ENCODE measurements at regions not wholly inside any gene's neighbourhood (a gene's known extent, or its start where the extent isn't known, plus 50 kb on each side); places are given as distances from the start of the nearest gene placed in this dataset.

- H3K36me3 Mint-ChIP-seq = no peaks in the 10 kb centered on the region
- DNase-seq (ENCODE audit: low spot score in 2 of 2) (no peak), ATAC-seq (no peak)
- no peak overlapping the region for H3K4me3 Mint-ChIP-seq
- no peak overlapping the region for H3K27ac Mint-ChIP-seq
- H3K4me1 Mint-ChIP-seq = peaks cover 9% of the 10 kb centered on the region
- H3K9me3 Mint-ChIP-seq = peaks cover 5% of the 10 kb centered on the region
These were observed 193.6 kb downstream of the DRD1 start for GRCh38 chr5:175250426-175250825.

DNA sequence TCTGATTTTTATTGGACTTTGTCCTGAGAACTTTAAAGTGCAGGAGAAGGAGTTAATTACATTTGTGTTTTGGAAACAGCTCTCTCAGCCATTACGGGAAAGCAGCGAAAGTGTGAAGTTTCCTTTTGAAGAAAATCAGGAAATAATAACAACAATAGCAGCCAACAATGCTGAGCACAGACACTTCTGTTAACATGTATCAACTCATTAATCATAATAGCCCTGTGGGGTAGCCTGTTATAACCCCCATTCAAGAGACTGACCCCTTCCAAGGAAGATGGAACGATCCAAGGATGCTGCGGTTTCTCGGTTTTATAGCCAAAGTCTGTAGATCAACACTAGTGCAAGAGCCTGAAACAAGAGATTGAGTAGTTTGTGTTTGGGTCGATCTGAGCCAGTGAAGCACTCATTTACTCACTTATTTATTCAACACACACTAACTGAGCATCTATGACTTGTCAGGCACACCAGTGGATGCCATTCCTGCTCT lies 195.5 kb downstream of the DRD1 start:
- DNase-seq (ENCODE audit: low spot score in 2 of 2) = no peak
- peaks cover 9% of the 10 kb centered on the region for H3K4me1 Mint-ChIP-seq
- ATAC-seq = no peak
- peaks cover 5% of the 10 kb centered on the region for H3K9me3 Mint-ChIP-seq
- no peaks in the 10 kb centered on the region for H3K36me3 Mint-ChIP-seq
- no peak overlapping the region for H3K27ac Mint-ChIP-seq
- no peak overlapping the region for H3K4me3 Mint-ChIP-seq

DNA sequence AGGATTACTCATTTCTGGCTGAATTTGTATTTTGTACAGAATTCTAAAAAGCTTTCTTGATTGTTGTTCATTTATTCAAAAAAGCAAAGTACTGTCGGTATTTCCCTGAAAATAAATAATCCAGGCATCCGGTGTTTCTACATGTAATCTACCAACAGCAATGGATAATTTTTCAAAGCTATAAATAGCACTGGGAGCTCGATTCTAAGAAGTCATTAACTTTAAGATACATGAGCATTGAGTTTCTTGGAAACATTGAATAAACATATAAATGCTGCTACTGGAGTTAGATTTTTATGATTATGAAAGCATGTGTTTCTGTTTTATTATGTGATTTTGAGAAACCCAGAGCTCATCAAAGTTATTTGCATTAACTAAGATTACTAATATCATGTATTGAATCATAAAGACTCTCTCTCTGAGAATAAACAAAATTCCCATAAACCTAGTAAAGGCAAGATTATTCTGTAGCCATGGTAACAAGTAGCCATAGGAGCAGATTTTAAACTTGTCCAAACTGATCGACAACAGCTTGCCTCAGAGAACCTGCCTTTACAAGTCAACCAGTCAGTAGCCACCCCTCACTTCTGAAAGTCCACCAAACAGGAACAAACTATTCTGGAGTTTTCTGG lies 197.0 kb downstream of the DRD1 start:
- no peaks in the 10 kb centered on the region for H3K36me3 Mint-ChIP-seq
- peaks cover 5% of the 10 kb centered on the region for H3K9me3 Mint-ChIP-seq
- H3K4me1 Mint-ChIP-seq = peaks cover 9% of the 10 kb centered on the region
- no peak for ATAC-seq
- no peak for DNase-seq (ENCODE audit: low spot score in 2 of 2)
- no peak overlapping the region for H3K27ac Mint-ChIP-seq
- no peak overlapping the region for H3K4me3 Mint-ChIP-seq

GRCh38 chr5:175246242-175246888 lies 197.6 kb downstream of the DRD1 start:
- Mint-ChIP-seq H3K4me3 (no peak overlapping the region), H3K9me3 (peaks cover 5% of the 10 kb centered on the region), H3K4me1 (peaks cover 9% of the 10 kb centered on the region), H3K36me3 (no peaks in the 10 kb centered on the region), H3K27ac (no peak overlapping the region)
- DNase-seq (ENCODE audit: low spot score in 2 of 2) (peak in 1 of 2 donors; percentile 51), ATAC-seq (peak; percentile 77)

DNA sequence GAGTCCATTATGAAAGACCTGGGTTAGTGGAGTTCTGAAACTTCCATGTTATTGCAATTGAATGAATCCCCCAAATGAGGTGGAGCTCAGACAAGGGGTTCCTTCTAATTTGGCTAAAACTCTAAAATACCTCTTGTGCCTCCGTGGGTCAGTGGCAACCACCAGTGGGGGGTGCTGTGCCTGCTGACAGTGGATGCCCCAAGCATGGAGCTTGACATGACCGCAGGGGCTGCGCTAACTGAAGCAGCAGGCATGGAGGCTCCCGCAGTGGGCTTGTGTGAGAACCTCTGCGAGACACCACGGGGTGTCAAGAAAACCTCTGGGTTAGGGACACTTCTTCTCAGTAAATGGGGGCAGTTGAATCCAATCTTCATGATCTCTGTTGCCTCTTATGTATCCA lies 200.5 kb downstream of the DRD1 start:
- Mint-ChIP-seq H3K36me3 (no peaks in the 10 kb centered on the region), H3K4me1 (peaks cover 9% of the 10 kb centered on the region), H3K4me3 (no peak overlapping the region), H3K9me3 (peaks cover 5% of the 10 kb centered on the region), H3K27ac (no peak overlapping the region)
- DNase-seq (ENCODE audit: low spot score in 2 of 2) = no peak
- ATAC-seq = no peak

DNA sequence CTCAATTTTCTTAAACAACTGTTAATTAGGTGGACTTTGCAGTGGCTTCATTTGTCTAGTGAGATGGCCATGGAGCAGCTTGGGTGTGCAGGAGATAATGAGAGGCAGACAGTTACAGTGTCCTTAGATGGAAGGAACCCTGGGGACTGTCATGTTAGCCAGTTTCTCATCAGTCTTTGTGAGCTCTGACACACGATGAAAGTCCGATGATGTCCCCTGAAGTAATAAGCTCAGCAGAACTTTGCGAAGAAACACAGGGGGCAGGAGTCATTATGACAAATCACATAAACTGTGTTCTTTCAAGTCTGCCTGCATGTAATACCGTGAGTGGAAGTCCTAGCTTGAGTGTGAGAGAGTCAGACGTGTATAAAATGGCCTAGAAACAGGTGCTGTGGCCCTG lies 201.8 kb downstream of the DRD1 start:
- no peak for DNase-seq (ENCODE audit: low spot score in 2 of 2)
- Mint-ChIP-seq H3K27ac (no peak overlapping the region), H3K9me3 (peaks cover 5% of the 10 kb centered on the region), H3K36me3 (no peaks in the 10 kb centered on the region), H3K4me1 (peaks cover 9% of the 10 kb centered on the region), H3K4me3 (no peak overlapping the region)
- no peak for ATAC-seq

DNA sequence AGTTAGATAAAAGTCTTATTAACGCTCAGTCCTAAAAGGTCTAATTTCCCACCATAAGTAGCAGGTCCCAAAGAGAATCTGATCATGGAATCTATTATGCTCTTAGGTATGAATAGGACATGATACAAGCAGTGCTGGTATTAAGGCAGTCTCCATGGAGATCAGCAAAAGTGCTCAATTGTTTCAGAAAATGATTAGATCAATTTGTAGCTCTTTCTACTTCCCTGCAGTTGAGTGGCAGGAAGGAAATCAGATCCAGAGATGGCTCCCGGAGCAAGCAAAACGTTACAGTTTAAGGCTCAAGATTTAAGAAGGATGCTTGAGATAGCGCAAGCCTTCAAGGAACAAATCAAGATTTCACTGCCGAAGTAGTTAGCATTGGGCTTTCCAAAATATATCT lies 205.7 kb downstream of the DRD1 start:
- Mint-ChIP-seq H3K9me3 (no peaks in the 10 kb centered on the region), H3K36me3 (no peaks in the 10 kb centered on the region), H3K27ac (no peak overlapping the region), H3K4me3 (no peak overlapping the region), H3K4me1 (no peaks in the 10 kb centered on the region)
- no peak for DNase-seq (ENCODE audit: low spot score in 2 of 2)
- ATAC-seq = no peak

DNA sequence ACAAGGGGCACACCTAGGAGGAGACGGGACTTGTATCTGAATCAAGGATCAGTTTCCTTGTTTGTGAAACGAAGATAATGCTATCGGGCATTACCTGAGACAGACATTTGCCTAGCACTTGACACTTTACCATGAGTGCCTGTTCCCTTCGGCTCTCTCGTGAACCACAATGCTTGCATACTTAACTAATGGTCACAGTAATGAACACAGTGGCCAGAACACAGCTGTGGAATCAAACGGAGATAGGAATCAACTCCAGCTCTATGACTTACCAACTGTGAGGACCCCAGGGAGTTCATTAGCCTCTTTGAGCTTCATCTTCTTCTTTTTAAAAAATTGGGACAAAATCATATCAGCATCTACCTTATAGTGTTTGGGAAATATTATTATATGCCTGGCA lies 207.8 kb downstream of the DRD1 start:
- Mint-ChIP-seq H3K4me1 (no peaks in the 10 kb centered on the region), H3K27ac (no peak overlapping the region), H3K36me3 (no peaks in the 10 kb centered on the region), H3K4me3 (no peak overlapping the region), H3K9me3 (no peaks in the 10 kb centered on the region)
- no peak for ATAC-seq
- DNase-seq (ENCODE audit: low spot score in 2 of 2) = no peak

DNA sequence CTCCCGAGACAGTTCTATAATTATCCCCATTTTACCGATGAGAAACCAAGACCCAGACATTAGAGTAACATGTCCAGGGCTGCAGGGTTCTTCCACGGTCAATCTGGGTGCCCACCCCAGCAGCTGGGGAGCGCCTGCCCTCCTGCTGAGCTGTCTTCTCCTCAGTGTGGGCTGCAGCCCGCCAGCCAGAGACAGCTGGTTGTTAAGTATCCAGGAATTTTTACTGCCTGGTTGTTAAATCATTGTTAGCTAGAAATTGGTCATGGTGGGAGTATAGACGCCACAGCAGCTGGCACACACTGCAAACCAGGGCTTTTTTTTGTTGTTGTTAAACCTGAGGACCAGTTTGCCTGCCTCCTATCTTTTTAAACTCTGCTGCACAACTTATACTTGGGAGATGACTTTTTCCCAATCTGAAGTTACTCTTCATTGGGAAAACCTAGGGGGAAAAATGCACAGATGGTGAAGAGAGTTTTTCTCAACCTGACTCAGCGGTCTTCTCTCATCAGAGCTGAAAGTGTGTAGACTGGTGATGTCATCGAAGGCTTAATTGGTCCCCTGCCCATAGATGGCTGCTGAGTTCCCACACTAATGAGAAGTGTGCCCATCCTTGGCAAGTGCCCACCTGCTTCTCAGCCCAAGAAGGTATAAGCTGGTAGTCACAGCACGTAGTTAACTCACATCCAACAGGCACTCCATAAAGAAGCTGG lies 208.6 kb downstream of the DRD1 start:
- H3K4me1 Mint-ChIP-seq = no peaks in the 10 kb centered on the region
- no peak for ATAC-seq
- no peaks in the 10 kb centered on the region for H3K36me3 Mint-ChIP-seq
- DNase-seq (ENCODE audit: low spot score in 2 of 2) = no peak
- H3K4me3 Mint-ChIP-seq = no peak overlapping the region
- no peaks in the 10 kb centered on the region for H3K9me3 Mint-ChIP-seq
- no peak overlapping the region for H3K27ac Mint-ChIP-seq

- Mint-ChIP-seq H3K9me3 (peaks cover 2% of the 10 kb centered on the region), H3K4me3 (no peak overlapping the region), H3K4me1 (no peaks in the 10 kb centered on the region), H3K27ac (no peak overlapping the region), H3K36me3 (no peaks in the 10 kb centered on the region)
- ATAC-seq = no peak
- DNase-seq (ENCODE audit: low spot score in 2 of 2) = no peak
These were observed 213.7 kb downstream of the DRD1 start for GRCh38 chr5:175230299-175230698.

- Mint-ChIP-seq H3K9me3 (peaks cover 2% of the 10 kb centered on the region), H3K36me3 (no peaks in the 10 kb centered on the region)
- no peak for DNase-seq (ENCODE audit: low spot score in 2 of 2)
These were observed 217.5 kb downstream of the DRD1 start for GRCh38 chr5:175226506-175226905.

GRCh38 chr5:175223291-175223690 lies 220.7 kb downstream of the DRD1 start:
- Mint-ChIP-seq H3K4me3 (no peak overlapping the region), H3K36me3 (no peaks in the 10 kb centered on the region)
- no peak for DNase-seq (ENCODE audit: low spot score in 2 of 2)

More at GRCh38 chr5:175226506-175226905, 217.5 kb downstream of the DRD1 start:
- Mint-ChIP-seq H3K4me3 (no peak overlapping the region), H3K27ac (no peak overlapping the region), H3K4me1 (no peaks in the 10 kb centered on the region)
- ATAC-seq = no peak

DNA sequence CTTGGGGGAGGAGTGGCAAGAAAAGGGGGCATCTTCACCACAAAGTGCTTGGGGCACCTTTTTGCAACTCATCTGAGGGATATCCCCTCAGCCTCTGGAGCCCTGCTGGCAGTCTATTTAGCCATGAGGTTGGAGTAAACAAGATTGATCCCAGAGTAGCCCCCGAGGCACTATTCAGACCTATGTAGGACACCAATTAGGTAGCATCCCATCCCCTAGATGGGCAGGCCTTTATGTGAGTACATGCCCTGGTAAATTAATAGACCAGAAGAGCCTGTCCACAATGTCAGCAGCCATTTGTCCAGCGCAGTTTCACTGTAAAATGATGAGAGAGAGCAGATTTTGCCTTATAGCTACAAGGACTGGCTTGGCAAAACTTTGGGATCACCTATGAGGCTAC lies 221.4 kb downstream of the DRD1 start:
- DNase-seq (ENCODE audit: low spot score in 2 of 2) (no peak), ATAC-seq (no peak)
- Mint-ChIP-seq H3K4me1 (no peaks in the 10 kb centered on the region), H3K36me3 (no peaks in the 10 kb centered on the region), H3K9me3 (peaks cover 2% of the 10 kb centered on the region), H3K27ac (no peak overlapping the region), H3K4me3 (no peak overlapping the region)

More at GRCh38 chr5:175223291-175223690, 220.7 kb downstream of the DRD1 start:
- no peak for ATAC-seq
- no peaks in the 10 kb centered on the region for H3K4me1 Mint-ChIP-seq
- H3K27ac Mint-ChIP-seq = no peak overlapping the region
- H3K9me3 Mint-ChIP-seq = peaks cover 2% of the 10 kb centered on the region

- no peaks in the 10 kb centered on the region for H3K36me3 Mint-ChIP-seq
- H3K9me3 Mint-ChIP-seq = no peaks in the 10 kb centered on the region
- DNase-seq (ENCODE audit: low spot score in 2 of 2) (no peak), ATAC-seq (no peak)
- H3K27ac Mint-ChIP-seq = no peak overlapping the region
- no peaks in the 10 kb centered on the region for H3K4me1 Mint-ChIP-seq
- H3K4me3 Mint-ChIP-seq = no peak overlapping the region
These were observed 223.4 kb downstream of the DRD1 start for GRCh38 chr5:175220549-175220948.

GRCh38 chr5:175219366-175219765 lies 224.6 kb downstream of the DRD1 start:
- no peak for ATAC-seq
- H3K4me3 Mint-ChIP-seq = no peak overlapping the region
- no peaks in the 10 kb centered on the region for H3K36me3 Mint-ChIP-seq
- no peaks in the 10 kb centered on the region for H3K4me1 Mint-ChIP-seq
- H3K27ac Mint-ChIP-seq = no peak overlapping the region
- no peak for DNase-seq (ENCODE audit: low spot score in 2 of 2)
- H3K9me3 Mint-ChIP-seq = no peaks in the 10 kb centered on the region

GRCh38 chr5:175216991-175217390 lies 227.0 kb downstream of the DRD1 start:
- Mint-ChIP-seq H3K27ac (no peak overlapping the region), H3K36me3 (no peaks in the 10 kb centered on the region), H3K9me3 (no peaks in the 10 kb centered on the region), H3K4me3 (no peak overlapping the region), H3K4me1 (no peaks in the 10 kb centered on the region)
- DNase-seq (ENCODE audit: low spot score in 2 of 2) (no peak), ATAC-seq (no peak)

Data from stimulated activated effector memory CD8-positive, alpha-beta T cell treated with anti-CD3 and anti-CD28 coated beads, Interleukin-12 subunit alpha, Interleukin-12 subunit beta, amount 100 ng/mL, for 72 hours (primary cell).